Mammary epithelial cell (primary cell): ENCODE measurements at regions not wholly inside any gene's neighbourhood (a gene's known extent, or its start where the extent isn't known, plus 50 kb on each side); places are given as distances from the start of the nearest gene placed in this dataset.

ENCODE experiments used
- EZH2 ChIP-seq: IDR thresholded peaks from 2 replicates; pipeline ENCODE4 v1.6.1; 2012; ENCODE audit warnings: low read length, inconsistent platforms, borderline replicate concordance
- TF ChIP-seq, protein P1 (sequence below), 2 donors: IDR thresholded peaks in 1 of 2; conservative IDR thresholded peaks in 1 of 2; 2 replicates each; pipeline ENCODE4 v1.5.1; 2011 to 2012; ENCODE audit warnings: inconsistent platforms in 2 of 2, low read length in 2 of 2, mild to moderate bottlenecking in 2 of 2, control low read depth in 1 of 2, low read depth in 1 of 2; ENCODE audit not compliant: insufficient read depth in 1 of 2; ENCODE audit errors: extremely low read depth in 1 of 2

DNA sequence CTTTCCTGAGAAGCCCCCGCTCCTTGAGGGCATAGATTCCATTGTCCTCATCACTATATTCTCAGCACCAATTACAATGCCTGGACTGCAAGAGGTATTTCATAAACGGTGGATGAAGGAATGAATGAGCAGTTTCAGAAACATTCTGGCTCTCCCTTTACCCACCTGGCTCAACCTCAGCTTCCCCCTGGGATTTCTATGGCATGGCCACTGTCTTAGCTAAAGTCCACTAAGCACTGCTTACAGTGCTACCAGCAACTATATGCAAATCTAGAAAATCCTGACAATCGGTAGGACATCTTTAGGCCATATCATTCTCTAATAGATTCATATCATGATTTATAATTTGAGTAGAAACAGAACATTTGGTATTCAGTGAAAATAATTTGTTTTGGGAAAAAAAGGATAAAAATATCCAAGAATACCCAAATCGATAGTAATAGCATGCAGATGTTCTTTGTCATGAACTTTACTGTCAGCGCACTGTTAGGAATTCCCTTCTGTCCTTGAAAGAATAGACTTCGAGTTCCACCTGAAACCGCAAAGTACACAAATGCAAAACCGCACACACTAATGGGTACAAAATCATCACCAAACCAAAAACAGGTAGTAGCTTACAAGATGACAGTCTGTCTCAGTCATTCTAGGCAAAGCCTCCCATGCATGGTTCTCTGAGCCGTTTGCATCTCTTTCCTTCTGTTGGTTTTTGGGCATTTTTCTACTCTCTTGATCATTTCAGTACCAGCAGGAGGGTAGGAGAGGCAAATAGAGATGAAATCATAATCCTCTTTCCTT lies 303.6 kb upstream of the ID2 start:
- no peak for TF ChIP-seq EZH2
- TF ChIP-seq, protein P1, sequence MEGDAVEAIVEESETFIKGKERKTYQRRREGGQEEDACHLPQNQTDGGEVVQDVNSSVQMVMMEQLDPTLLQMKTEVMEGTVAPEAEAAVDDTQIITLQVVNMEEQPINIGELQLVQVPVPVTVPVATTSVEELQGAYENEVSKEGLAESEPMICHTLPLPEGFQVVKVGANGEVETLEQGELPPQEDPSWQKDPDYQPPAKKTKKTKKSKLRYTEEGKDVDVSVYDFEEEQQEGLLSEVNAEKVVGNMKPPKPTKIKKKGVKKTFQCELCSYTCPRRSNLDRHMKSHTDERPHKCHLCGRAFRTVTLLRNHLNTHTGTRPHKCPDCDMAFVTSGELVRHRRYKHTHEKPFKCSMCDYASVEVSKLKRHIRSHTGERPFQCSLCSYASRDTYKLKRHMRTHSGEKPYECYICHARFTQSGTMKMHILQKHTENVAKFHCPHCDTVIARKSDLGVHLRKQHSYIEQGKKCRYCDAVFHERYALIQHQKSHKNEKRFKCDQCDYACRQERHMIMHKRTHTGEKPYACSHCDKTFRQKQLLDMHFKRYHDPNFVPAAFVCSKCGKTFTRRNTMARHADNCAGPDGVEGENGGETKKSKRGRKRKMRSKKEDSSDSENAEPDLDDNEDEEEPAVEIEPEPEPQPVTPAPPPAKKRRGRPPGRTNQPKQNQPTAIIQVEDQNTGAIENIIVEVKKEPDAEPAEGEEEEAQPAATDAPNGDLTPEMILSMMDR (conservative IDR thresholded peaks at IDR 0.05 in 1 of 2, IDR thresholded peaks at IDR 0.05 in 1 of 2; ENCODE audit: extremely low read depth in 1 of 2, insufficient read depth in 1 of 2, low read depth in 1 of 2, low read length in 2 of 2): no peak
